Jurkat, Clone E6-1 (cell line): ENCODE measurements at regions not wholly inside any gene's neighbourhood (a gene's known extent, or its start where the extent isn't known, plus 50 kb on each side); places are given as distances from the start of the nearest gene placed in this dataset.

Source experiments
- DNase-seq: peaks from one replicate; pipeline ENCODE4 v3.0.0-alpha.2; 2011; ENCODE audit warnings: low read depth, low spot score
- H3K4me3 ChIP-seq: 2 replicates; pipeline ENCODE4 v1.5.1; 2011; ENCODE audit warnings: mild to moderate bottlenecking, low read length, control low read depth, moderate library complexity

DNA sequence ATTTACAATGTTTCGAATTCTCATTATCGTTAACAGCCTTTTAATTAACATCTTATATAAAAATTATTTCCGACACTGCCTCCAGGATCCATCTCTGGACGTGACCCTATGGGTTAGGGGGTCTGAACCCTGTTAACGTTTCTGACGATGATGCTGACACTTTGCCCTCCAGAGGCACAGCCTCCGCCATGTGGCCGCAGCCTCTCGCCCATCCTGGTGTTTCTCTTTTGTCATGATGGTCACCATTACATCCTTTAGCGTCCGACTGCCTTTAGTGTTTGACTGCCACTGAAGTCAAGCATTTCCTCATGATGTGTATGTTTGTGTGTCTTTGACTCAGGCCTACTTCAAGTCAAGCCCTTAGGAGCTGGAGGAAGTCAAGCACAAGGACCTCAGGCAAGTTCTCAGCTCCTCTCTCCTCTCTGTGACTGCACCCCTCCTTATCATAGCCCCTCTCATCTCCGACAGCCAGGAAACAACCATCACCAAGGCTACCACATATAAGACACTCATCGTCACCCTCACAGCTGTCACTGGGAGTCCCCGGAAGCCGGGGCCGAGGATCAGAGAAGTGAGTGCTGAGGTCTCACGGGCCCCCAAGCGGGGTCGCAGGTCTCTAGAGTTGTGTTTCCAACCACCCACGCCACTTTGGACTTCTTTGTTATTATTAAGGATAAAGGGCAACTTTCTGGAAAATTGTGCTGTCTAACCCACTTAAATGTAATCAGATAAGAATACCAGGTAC lies 96.1 kb upstream of the PPP2R2D start:
- peak; percentile 77 for DNase-seq

GRCh38 chr10:131805696-131806095 lies 95.1 kb upstream of the PPP2R2D start:
- H3K4me3 ChIP-seq, result no peak overlapping the region
- DNase-seq, result no peak

More for the DNA sequence above, 96.1 kb upstream of the PPP2R2D start:
- no peak overlapping the region for H3K4me3 ChIP-seq

DNA sequence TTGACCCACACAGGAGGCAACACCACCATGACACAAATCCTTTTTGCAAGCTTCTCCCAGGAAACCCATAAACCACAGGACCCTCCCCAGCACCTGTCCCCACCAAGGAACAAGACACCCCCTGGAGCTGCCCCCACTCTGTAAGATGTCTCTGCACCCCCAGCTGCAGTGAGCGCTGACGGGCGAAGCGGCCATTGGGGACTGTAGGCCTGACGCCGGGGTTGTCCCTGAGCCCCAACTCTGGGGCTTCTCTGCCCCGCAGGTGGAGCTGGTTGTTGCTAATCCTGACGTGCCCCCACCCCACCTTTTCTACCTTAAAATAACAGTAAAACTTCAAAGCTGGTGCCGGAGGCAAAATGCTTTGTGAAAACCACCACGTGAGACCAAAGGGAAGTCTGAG lies 94.7 kb upstream of the PPP2R2D start:
- DNase-seq, result peak; percentile 10
- no peak overlapping the region for H3K4me3 ChIP-seq

GRCh38 chr10:131806646-131807317 lies 94.0 kb upstream of the PPP2R2D start:
- DNase-seq, result no peak
- no peak overlapping the region for H3K4me3 ChIP-seq

- no peak overlapping the region for H3K4me3 ChIP-seq
- DNase-seq, result no peak
Measured at GRCh38 chr10:131808370-131808930, 92.4 kb upstream of the PPP2R2D start.

GRCh38 chr10:131810036-131810804 lies 90.6 kb upstream of the PPP2R2D start:
- no peak overlapping the region for H3K4me3 ChIP-seq
- DNase-seq, result no peak

DNA sequence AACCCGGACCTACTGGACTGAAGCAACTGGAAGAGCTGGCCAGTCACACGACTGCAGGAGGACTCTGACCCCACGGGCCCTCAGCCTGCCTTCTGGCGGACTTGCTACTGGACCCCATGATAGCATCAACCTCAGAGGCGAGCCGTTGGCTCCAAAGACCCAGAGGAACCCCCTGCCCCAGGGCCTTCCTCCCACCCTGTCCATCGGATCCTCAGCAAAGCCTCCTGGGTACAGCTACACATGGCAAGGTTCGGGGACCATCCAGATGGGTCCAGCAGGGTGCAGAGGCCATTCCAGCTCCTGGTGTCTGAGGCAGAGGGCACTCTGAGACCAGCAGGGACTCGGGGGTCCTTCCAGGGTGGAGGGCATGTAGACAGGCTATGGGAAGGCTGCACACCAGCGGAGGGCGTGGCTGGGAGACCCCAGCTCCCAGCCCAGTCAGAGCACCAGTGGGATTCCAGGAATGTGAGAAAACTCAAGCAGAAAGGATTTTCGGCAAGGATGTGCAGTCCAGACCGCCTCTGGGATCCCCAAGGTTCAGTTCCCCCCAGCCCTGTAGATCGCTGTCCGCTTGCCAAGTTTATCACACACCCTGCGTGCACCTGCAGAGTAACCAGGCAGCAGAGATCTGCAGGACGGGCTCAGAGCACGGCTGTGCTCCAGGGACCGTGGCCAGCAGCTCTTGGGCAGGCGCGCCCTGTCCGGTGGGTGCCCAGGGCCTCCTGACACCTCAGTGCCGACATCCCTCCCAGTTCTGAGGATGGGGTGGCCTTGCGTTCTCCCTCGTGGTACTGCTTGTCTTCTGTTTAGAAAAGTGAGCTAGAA lies 89.8 kb upstream of the PPP2R2D start:
- H3K4me3 ChIP-seq, result no peak overlapping the region
- no peak for DNase-seq

GRCh38 chr10:131811630-131812403 lies 89.0 kb upstream of the PPP2R2D start:
- no peak for DNase-seq
- H3K4me3 ChIP-seq, result no peak overlapping the region

DNA sequence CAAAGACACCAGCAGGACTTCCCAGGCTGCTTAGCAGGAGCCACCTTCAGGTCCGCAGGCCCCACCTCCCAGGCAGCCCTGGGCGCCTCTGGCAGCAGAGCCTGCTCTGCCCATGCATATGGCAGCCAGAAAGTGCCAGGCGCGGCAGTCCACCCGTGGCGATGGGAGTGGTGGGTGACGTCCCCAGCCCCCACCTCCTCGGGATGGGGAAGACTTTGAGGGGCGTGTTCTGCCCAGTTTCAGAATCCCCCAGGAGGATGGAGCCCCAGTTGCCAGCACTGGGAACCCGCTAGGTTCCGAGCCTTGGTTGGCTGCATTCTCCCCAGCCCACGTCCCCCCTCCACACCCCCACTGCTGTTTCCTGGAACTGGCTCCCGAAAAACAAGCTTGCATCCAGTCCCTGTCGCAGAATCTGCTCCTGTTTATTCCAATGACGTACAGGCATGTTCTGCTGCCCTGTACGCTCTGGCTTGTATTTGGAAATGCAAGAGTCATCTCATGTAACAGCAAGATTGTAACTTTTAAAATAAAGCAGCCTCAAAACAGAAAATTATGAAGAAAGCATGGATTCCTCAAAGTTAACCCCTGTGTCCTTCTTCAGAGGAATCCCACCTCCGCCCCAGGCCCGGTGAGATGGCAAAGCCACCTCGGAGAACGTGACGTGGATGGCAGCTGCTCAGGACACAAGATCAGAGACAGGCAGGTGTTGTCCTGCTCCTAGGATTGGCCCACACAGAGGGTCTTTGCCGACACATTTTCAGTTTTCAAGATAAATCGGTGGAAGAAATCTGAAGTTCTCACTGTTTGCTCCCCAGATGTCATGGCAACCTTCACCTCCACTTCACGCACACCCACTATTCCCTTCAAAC lies 87.8 kb upstream of the PPP2R2D start:
- no peak for DNase-seq
- no peak overlapping the region for H3K4me3 ChIP-seq

DNA sequence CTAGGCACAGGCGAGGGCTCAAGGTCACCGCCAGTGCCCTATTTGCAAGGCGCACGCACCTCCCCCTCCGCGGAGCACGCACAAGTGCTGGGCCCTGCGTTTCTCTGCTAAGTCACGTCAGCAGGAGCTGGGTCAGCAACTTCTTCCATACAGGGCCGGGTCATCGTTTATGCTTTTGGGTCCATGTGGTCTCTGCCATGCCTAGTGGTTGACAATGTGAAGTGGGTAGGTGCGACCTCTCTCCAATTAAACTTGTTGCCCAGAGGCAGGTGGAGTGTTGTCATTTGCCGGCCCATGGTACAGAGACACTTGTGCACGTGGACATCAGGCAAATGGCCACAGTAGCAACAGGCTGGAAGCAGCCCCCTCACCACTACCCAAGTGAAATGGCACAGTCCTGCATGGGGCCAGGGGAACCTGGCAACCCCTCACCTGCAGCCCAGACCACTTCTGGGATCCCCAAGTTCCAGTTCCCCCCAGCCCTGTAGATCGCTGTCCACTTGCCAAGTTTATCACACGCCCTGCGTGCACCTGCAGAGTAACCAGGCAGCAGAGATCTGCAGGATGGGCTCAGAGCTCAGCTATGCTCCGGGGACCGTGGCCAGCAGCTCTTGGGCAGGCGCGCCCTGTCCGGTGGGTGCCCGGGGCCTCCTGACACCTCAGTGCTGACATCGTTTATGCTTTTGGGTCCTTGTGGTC lies 86.1 kb upstream of the PPP2R2D start:
- H3K4me3 ChIP-seq, result no peak overlapping the region
- DNase-seq, result no peak

DNA sequence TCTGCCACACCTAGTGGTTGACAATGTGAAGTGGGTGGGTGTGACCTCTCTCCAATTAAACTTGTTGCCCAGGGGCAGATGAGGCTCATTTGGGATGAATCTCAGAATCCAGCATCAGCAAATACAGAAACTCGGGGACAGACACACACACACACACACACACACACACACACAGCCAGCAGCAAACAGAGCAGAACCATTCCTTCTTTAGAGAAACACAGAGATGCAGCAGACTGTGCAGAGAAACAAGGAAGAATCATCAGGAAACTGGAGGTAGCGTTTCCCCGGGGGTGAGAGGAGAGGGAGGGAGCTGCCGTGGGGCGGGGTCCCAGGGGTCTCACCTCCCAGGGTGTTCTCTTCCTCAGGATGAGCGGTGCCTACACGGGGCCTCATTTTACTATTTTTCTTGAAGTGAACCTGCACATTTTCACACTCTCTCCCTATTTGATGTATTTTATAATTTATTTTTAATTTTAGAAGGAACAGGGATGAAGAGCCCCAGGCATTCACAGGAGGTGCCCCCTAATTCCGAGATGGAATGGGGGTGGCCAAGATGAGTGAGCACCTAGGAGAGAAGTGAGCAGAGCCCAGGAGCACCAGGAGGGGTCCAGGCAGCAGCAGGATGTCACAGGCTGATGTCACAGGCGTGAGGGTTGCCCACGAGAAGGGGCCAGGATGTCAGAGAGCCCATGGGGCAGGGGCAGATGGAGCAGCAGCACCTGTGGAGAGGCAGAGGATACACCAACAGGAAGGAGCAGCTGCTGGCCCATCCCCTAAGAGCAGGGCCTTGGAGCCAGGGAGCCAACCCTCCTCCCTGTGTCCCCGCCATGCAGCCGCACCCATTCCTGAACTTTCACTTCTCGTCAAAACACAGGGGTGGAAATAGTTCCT lies 85.3 kb upstream of the PPP2R2D start:
- H3K4me3 ChIP-seq, result no peak overlapping the region
- DNase-seq, result no peak

GRCh38 chr10:131816157-131816775 lies 84.5 kb upstream of the PPP2R2D start:
- DNase-seq, result no peak
- H3K4me3 ChIP-seq, result no peak overlapping the region

- H3K4me3 ChIP-seq, result no peak overlapping the region
- DNase-seq, result no peak
Measured at GRCh38 chr10:131816941-131817700, 83.7 kb upstream of the PPP2R2D start.

DNA sequence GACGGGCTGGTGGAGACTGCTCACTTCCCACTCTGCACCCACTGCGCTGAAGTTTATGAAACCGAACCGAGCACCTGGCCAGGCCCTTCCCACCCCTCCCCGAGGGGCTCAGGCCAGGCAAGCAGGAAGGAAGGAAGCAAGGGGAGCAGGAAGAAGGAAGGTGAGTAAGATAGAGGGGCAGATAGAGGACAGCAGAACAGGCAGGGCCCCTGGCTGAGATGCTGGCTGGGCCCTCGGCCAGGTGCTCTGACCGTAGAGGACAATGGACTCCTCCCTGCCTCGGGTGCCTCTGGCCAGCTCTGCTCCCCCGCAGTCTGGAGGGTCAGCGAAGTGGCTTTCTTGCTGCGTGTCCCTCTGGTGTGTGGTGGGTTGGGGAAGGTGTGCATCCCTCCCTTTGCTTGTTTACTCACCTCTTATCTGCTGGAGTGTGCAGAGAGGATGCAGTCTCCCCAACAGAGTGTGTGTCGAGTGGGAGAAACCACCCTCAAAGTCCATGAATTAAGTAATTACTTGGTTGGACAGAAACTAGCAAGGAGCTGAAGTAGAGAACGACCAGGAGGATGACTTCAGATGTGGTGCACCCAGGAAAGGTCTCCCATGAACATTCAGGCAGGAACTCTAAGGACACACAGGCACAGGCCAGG lies 82.8 kb upstream of the PPP2R2D start:
- DNase-seq, result no peak
- no peak overlapping the region for H3K4me3 ChIP-seq
